ENCODE measurements at regions not wholly inside any gene's neighbourhood (a gene's known extent, or its start where the extent isn't known, plus 50 kb on each side); places are given as distances from the start of the nearest gene placed in this dataset.

DNA sequence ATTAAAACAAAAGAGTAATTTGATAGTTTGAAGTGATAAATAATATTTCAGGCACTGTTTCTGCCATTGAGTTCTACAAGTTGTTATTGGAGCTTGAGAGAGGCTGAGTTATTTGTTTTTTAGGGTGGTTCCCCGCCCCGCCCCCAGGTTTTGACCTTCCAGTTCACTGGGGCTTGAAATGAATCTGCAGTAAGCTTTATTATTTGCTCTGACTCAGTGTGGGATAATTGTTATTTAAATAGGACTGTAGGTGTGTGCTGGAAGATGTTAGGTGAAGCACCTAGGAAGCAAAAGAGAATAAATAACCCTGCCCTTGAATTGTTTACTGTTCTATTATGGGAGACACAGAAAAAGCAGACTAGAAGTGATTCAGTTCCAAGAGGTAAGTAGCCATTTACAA is 81.2 kb upstream of the KCNIP4 start:
- Mint-ChIP-seq H3K4me1 (ENCODE audit: low read depth) (no peaks in the 10 kb centered on the region), H3K9me3 (peaks cover 11% of the 10 kb centered on the region), H3K4me3 (no peak overlapping the region), H3K36me3 (ENCODE audit: low read depth) (no peaks in the 10 kb centered on the region; the same call in 1 of the 2 replicates), H3K27me3 (ENCODE audit: insufficient read depth) (no peaks in the 10 kb centered on the region), H3K27ac (no peak overlapping the region)
- DNase-seq, result no peak
- TF ChIP-seq, protein P1, sequence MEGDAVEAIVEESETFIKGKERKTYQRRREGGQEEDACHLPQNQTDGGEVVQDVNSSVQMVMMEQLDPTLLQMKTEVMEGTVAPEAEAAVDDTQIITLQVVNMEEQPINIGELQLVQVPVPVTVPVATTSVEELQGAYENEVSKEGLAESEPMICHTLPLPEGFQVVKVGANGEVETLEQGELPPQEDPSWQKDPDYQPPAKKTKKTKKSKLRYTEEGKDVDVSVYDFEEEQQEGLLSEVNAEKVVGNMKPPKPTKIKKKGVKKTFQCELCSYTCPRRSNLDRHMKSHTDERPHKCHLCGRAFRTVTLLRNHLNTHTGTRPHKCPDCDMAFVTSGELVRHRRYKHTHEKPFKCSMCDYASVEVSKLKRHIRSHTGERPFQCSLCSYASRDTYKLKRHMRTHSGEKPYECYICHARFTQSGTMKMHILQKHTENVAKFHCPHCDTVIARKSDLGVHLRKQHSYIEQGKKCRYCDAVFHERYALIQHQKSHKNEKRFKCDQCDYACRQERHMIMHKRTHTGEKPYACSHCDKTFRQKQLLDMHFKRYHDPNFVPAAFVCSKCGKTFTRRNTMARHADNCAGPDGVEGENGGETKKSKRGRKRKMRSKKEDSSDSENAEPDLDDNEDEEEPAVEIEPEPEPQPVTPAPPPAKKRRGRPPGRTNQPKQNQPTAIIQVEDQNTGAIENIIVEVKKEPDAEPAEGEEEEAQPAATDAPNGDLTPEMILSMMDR (IDR thresholded peaks at IDR 0.05), result no peak

DNA sequence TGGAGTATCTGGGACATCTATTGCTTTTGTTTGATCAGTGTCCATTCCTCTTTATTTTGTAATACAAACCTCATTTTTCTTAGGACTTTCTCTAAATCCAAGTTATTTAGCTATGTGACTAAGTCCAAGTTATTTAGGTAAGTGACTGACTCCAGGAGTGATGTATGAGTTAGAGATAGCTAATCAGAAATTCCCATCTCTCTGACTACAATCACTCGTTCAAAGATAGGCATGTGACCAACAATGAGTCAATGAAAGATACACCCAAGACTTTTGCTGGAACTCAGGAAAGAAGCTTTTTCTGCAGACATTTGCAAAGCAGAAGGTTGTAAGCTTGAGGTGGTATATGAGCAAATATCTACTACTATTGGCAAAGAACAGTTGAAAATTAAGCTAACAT is 72.5 kb upstream of the KCNIP4 start:
- Mint-ChIP-seq H3K4me3 (no peak overlapping the region), H3K27me3 (ENCODE audit: insufficient read depth) (no peaks in the 10 kb centered on the region; the same call in 1 of the 2 replicates), H3K4me1 (ENCODE audit: low read depth) (no peaks in the 10 kb centered on the region), H3K36me3 (ENCODE audit: low read depth) (no peaks in the 10 kb centered on the region), H3K9me3 (peaks cover 7% of the 10 kb centered on the region), H3K27ac (no peak overlapping the region)
- DNase-seq, result peak; percentile 0
- TF ChIP-seq, protein P1 (IDR thresholded peaks at IDR 0.05), result no peak

DNA sequence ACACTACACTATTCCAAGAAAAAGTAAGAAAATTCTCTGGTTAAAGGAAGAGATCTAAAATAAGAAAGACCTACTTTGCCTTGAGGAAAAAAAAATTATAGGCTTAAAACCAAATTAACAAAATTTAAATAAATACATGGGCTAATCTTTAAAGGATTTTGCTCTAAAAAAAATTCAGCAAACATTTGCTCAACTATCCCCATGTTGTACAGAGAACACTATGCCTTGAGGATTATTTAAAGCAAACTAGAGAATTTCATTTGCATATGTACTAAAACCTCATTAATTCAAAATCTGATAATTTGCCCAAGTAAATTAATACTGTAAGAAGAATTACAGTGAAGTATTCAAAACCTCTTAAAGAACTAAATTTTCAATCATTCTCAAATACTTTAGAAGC is 71.6 kb upstream of the KCNIP4 start:
- H3K27ac Mint-ChIP-seq, result no peak overlapping the region
- TF ChIP-seq, protein P1 (IDR thresholded peaks at IDR 0.05), result no peak
- H3K4me3 Mint-ChIP-seq, result no peak overlapping the region
- H3K36me3 Mint-ChIP-seq (ENCODE audit: low read depth), result no peaks in the 10 kb centered on the region
- no peaks in the 10 kb centered on the region; the same call in none of the 2 replicates for H3K27me3 Mint-ChIP-seq (ENCODE audit: insufficient read depth)
- no peak for DNase-seq
- H3K4me1 Mint-ChIP-seq (ENCODE audit: low read depth), result no peaks in the 10 kb centered on the region
- peaks cover 4% of the 10 kb centered on the region; the same call in 1 of the 2 replicates for H3K9me3 Mint-ChIP-seq

- Mint-ChIP-seq H3K4me1 (ENCODE audit: low read depth) (no peaks in the 10 kb centered on the region), H3K27me3 (ENCODE audit: insufficient read depth) (no peaks in the 10 kb centered on the region; the same call in none of the 2 replicates), H3K4me3 (no peak overlapping the region), H3K27ac (no peak overlapping the region), H3K36me3 (ENCODE audit: low read depth) (no peaks in the 10 kb centered on the region), H3K9me3 (peaks cover 4% of the 10 kb centered on the region; the same call in 1 of the 2 replicates)
- no peak for DNase-seq
- TF ChIP-seq, protein P1 (IDR thresholded peaks at IDR 0.05), result no peak
Measured at GRCh38 chr4:22019676-22020075, 71.1 kb upstream of the KCNIP4 start.

GRCh38 chr4:22014222-22014741 is 65.7 kb upstream of the KCNIP4 start:
- TF ChIP-seq, protein P1 (IDR thresholded peaks at IDR 0.05), result no peak

More at GRCh38 chr4:22014222-22014741, 65.7 kb upstream of the KCNIP4 start:
- no peak overlapping the region for H3K4me3 Mint-ChIP-seq
- no peaks in the 10 kb centered on the region for H3K36me3 Mint-ChIP-seq (ENCODE audit: low read depth)
- peaks cover 4% of the 10 kb centered on the region; the same call in 1 of the 2 replicates for H3K9me3 Mint-ChIP-seq
- H3K4me1 Mint-ChIP-seq (ENCODE audit: low read depth), result no peaks in the 10 kb centered on the region
- no peak for DNase-seq
- no peak overlapping the region for H3K27ac Mint-ChIP-seq
- H3K27me3 Mint-ChIP-seq (ENCODE audit: insufficient read depth), result peaks cover under 1% of the 10 kb centered on the region; the same call in 1 of the 2 replicates
